Prostate gland (tissue), 2 donors: ENCODE measurements at regions not wholly inside any gene's neighbourhood (a gene's known extent, or its start where the extent isn't known, plus 50 kb on each side); places are given as distances from the start of the nearest gene placed in this dataset.

Source experiments
- DNase-seq: peaks from one replicate; pipeline ENCODE4 v3.0.0-alpha.2; 2019; ENCODE audit warnings: low spot score
- H3K27ac ChIP-seq, 2 donors: fragments of 200-600 bp; sonication (generic); 2 replicates each; pipeline ENCODE4 v1.5.1; 2017 to 2019
- H3K27me3 ChIP-seq: fragments of 200-600 bp; sonication (generic); replicated peaks from 2 replicates; pipeline ENCODE4 v1.5.1; 2019; ENCODE audit not compliant: insufficient read depth
- H3K36me3 ChIP-seq, 2 donors: fragments of 200-600 bp; sonication (generic); 1 replicate in 1 of 2; 2 replicates in 1 of 2; pipeline versions ENCODE4 v1.5.1 to v1.8.1; 2017 to 2019
- H3K4me1 ChIP-seq: fragments of 200-600 bp; sonication (generic); replicated peaks from 2 replicates; pipeline ENCODE4 v1.5.1; 2019
- H3K4me3 ChIP-seq, 2 donors: fragments of 200-600 bp; sonication (generic); 2 replicates each; pipeline ENCODE4 v1.5.1; 2017 to 2019
- H3K9me3 ChIP-seq: fragments of 200-600 bp; sonication (generic); 2 replicates; pipeline ENCODE4 v1.5.1; 2017
- POLR2A ChIP-seq: fragments of 450-650 bp; IDR thresholded peaks from one replicate; pipeline ENCODE4 v1.6.1; 2016; ENCODE audit warnings: antibody characterized with exemption, mild to moderate bottlenecking
- POLR2AphosphoS5 ChIP-seq: sonication (generic); formaldehyde crosslinking; IDR thresholded peaks from one replicate; pipeline ENCODE4 v1.6.1; 2017; ENCODE audit warnings: antibody characterized with exemption
- WGBS: methylation state at CpG from one replicate; pipeline ENCODE4 v1.1.5; 2018; 5-methylcytosine and 5-hydroxymethylcytosine counted together
- intact Hi-C: fragments of 100-400 bp; cut with DNase I; formaldehyde crosslinking; loops from one replicate; pipeline ENCODE4 v1.14.2; 2022
- TF ChIP-seq, protein P1 (sequence below), 4 experiments: fragments of 200-600 bp in 2 of 4; fragments of 450-650 bp in 2 of 4; sonication (generic) in 2 of 4; IDR thresholded peaks; 1 replicate in 3 of 4; 2 replicates in 1 of 4; pipeline ENCODE4 v1.5.1; 2016 to 2019; ENCODE audit warnings: antibody characterized with exemption in 4 of 4, mild to moderate bottlenecking in 2 of 4, moderate library complexity in 2 of 4

DNA sequence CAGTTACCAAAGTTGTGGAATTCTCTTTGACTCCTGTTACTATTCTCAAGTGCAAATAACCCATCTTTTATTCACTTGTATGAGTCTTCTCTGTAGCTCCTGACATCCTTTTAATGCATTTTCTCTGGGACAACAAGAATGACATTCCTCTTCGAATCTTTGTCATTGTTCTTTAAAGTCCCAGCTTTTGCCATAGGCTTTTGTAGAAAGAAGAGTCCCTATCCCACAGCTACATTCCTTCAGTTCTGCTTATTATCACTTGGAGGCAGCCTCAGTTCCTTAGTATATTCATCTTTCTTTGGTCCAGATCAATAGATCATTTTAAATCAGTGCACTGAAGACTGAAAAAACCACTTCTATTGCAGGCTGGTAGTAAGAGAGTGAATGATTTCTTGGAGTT, 560.2 kb downstream of the DACH1 start:
- Histone ChIP-seq H3K36me3 (no peaks in the 10 kb centered on the region), H3K4me3 (no peak overlapping the region), H3K9me3 (no peaks in the 10 kb centered on the region), H3K27me3 (no peaks in the 10 kb centered on the region), H3K27ac (no peak overlapping the region), H3K4me1 (no peaks in the 10 kb centered on the region)
- no peak for DNase-seq
- TF ChIP-seq POLR2A, result no peak
- TF ChIP-seq, protein P1, sequence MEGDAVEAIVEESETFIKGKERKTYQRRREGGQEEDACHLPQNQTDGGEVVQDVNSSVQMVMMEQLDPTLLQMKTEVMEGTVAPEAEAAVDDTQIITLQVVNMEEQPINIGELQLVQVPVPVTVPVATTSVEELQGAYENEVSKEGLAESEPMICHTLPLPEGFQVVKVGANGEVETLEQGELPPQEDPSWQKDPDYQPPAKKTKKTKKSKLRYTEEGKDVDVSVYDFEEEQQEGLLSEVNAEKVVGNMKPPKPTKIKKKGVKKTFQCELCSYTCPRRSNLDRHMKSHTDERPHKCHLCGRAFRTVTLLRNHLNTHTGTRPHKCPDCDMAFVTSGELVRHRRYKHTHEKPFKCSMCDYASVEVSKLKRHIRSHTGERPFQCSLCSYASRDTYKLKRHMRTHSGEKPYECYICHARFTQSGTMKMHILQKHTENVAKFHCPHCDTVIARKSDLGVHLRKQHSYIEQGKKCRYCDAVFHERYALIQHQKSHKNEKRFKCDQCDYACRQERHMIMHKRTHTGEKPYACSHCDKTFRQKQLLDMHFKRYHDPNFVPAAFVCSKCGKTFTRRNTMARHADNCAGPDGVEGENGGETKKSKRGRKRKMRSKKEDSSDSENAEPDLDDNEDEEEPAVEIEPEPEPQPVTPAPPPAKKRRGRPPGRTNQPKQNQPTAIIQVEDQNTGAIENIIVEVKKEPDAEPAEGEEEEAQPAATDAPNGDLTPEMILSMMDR (IDR thresholded peaks at IDR 0.05), result no peak
- TF ChIP-seq POLR2AphosphoS5, result no peak
- intact Hi-C loops, result no loop called here
- WGBS, result 91% methylated on average over 1 of the region's 1 CpG

DNA sequence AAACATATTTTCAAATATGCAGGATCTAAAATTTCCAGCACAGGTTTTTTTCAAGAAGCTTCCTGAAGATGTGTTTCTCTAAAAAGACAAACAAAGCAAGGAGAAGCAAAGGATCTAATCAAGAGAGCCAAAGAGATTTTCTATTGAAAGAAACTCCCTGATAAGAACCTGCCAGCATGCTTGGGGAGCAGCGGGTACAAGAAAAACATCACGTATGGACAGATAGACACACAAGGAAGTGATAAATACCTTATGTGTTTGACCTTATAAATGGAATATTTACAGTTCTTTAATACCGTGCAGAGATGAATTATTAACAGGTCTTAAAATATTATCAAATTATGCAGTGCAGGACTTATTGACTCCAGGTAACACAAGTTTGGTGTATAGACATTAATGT, 562.1 kb downstream of the DACH1 start:
- intact Hi-C loops, result no loop called here
- no peak for DNase-seq
- 37% methylated on average over 3 of the region's 3 CpGs for WGBS

DNA sequence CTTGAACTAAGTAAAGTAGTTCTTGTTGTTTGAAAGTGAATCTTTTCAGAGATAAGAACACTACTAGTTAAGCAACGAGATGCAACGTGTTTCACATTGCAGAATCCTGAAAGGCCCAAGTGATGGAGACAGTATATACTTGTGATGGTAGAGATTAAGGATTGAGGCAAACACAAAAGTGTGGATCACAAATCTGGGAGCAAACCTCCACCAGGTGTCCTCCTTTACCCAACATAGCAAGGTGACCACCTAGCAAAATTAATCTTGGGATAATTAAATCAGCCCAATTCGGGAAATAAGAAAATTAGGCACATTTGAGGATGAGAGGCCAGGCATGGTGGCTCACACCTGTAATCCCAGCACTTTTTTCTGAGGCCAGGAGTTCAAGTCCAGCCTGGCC, 563.9 kb downstream of the DACH1 start:
- H3K9me3 ChIP-seq, result no peaks in the 10 kb centered on the region
- no peak overlapping the region for H3K27ac ChIP-seq
- 51% methylated on average over 3 of the region's 3 CpGs for WGBS
- H3K4me1 ChIP-seq, result no peaks in the 10 kb centered on the region
- H3K27me3 ChIP-seq, result no peaks in the 10 kb centered on the region
- H3K4me3 ChIP-seq, result no peak overlapping the region
- intact Hi-C loops, result no loop called here
- no peak for DNase-seq
- H3K36me3 ChIP-seq, result no peaks in the 10 kb centered on the region
- TF ChIP-seq POLR2A, result no peak

More for the DNA sequence above, 562.1 kb downstream of the DACH1 start:
- no peaks in the 10 kb centered on the region for H3K9me3 ChIP-seq
- no peaks in the 10 kb centered on the region for H3K4me1 ChIP-seq
- H3K27me3 ChIP-seq, result no peaks in the 10 kb centered on the region
- H3K36me3 ChIP-seq, result no peaks in the 10 kb centered on the region
- TF ChIP-seq, protein P1 (IDR thresholded peaks at IDR 0.05), result no peak
- TF ChIP-seq POLR2A (no peak), POLR2AphosphoS5 (no peak)
- no peak overlapping the region for H3K27ac ChIP-seq
- no peak overlapping the region for H3K4me3 ChIP-seq

DNA sequence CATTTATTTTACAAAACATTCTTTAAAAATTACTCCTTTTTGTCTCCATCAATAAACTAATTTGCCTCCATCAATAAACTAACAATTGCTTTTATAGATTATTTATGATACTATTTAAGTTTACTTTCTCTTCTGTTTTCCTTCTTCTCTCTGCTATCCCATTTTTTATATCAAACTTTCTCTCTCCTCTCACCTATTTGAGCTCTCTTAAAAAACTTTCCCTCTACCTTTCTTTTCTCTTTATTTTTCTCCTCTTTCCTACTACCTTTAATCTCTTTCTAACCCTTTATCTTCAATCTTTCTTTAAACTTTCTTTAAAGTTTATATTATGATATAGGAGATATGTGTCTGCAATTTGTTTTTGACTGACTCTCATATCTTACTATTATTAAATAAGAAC, 566.4 kb downstream of the DACH1 start:
- H3K4me3 ChIP-seq, result no peak overlapping the region
- no peaks in the 10 kb centered on the region for H3K9me3 ChIP-seq
- intact Hi-C loops, result no loop called here
- no peaks in the 10 kb centered on the region for H3K36me3 ChIP-seq
- no peak overlapping the region for H3K27ac ChIP-seq
- TF ChIP-seq POLR2A (no peak), POLR2AphosphoS5 (no peak)
- TF ChIP-seq, protein P1 (IDR thresholded peaks at IDR 0.05), result no peak
- no peaks in the 10 kb centered on the region for H3K27me3 ChIP-seq
- DNase-seq, result no peak
- H3K4me1 ChIP-seq, result no peaks in the 10 kb centered on the region

DNA sequence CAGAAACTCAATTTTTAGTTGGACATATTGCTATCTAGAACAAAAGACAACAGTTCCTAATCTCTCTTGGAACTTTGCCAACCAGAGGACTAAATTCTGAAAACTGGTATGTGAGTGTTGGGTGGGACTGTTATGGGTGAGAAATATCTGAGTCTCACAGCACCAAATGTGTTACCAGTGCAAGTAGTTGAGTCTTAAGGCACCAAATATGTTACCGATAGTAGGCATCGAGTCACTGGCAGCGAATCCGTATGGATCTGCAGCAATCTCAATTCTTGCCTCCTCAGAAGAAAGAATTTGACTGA, 575.2 kb downstream of the DACH1 start:
- intact Hi-C loops, result no loop called here
- H3K36me3 ChIP-seq, result no peaks in the 10 kb centered on the region
- DNase-seq, result no peak
- no peaks in the 10 kb centered on the region for H3K4me1 ChIP-seq
- no peak overlapping the region for H3K27ac ChIP-seq
- H3K9me3 ChIP-seq, result no peaks in the 10 kb centered on the region
- H3K4me3 ChIP-seq, result no peak overlapping the region
- no peaks in the 10 kb centered on the region for H3K27me3 ChIP-seq
- 96% methylated on average over 4 of the region's 4 CpGs for WGBS
- TF ChIP-seq POLR2AphosphoS5 (no peak), POLR2A (no peak)
- TF ChIP-seq, protein P1 (IDR thresholded peaks at IDR 0.05), result no peak
